NCI-H2227 treated with DMSO at 0.1 percent for 48 hours (cell line): ENCODE measurements at regions not wholly inside any gene's neighbourhood (a gene's known extent, or its start where the extent isn't known, plus 50 kb on each side); places are given as distances from the start of the nearest gene placed in this dataset.
A peak's percentile ranks its signal among the peaks of the same experiment; 100 is the strongest.
"Not testable (repeated sequence)": the region's sequence is repeated elsewhere in the genome, so short reads cannot be mapped to it uniquely, and the experiment has no call there.

Source experiments
- DNase-seq: peaks from one replicate; lab custom pipeline; 2025; lab: John Stamatoyannopoulos, UW

DNA sequence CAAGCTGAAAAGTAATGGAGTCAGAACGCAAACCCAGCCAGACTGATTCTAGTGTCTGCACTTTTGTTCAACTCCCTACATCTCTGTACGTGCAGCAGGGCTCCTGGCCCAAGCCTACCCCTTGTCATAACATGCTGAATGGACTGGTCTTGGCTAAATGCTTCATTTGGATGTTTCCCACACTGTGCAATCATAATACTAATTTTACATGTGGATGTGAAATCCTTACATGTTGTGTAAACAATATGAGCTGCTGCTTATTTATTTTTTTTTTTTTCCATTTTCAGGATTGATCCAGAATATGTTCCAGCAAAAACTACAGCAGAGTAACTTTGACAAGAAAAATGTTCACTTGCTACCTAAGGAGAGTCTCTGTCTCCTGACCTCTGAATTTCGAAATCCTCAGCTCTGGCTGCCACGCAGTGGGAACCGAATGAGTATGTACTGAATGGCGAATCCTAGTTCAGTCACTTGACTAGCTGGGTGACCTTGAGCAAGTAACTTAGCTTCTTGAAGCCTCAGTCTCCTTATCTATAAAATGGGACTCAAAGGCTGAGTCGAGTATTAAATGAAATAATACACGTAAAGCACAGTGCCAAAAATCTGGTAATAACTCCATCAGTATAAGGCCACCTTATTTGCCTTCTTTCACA, 133.4 kb downstream of the EHF start:
- no peak for DNase-seq

DNA sequence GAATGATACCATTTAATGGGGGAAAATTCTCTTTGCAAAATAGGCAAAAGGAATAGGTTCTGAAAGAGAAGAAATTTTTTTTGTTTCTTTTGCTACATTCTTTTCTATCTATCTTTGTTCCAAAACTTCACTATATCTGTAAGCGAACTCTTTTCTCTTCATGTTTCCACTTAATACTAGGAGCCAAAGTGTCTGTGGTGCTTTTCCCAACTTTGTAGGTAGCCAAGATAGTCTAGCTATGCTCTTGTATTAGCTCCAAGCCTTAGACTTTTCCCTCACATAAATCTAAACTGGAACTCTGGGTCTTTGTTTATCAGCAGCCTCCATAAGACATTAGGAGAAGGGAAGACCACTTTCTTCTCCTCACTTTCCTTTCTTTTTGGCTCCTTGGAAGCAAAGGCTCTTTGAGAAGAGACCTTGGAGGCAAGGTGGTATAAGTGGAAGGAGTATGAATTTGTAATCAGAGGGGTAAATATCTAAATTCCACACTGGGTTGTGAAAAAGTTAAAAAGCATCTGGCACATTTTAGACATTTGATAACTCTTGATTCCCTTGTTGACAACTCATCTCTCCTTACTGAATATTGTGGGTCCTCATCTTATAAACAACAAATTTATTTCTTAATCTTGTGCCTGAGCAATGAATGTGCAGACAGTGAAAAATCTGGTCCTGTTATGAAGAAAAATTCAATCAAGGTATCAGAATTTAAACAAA, 130.0 kb downstream of the EHF start:
- no peak for DNase-seq

DNA sequence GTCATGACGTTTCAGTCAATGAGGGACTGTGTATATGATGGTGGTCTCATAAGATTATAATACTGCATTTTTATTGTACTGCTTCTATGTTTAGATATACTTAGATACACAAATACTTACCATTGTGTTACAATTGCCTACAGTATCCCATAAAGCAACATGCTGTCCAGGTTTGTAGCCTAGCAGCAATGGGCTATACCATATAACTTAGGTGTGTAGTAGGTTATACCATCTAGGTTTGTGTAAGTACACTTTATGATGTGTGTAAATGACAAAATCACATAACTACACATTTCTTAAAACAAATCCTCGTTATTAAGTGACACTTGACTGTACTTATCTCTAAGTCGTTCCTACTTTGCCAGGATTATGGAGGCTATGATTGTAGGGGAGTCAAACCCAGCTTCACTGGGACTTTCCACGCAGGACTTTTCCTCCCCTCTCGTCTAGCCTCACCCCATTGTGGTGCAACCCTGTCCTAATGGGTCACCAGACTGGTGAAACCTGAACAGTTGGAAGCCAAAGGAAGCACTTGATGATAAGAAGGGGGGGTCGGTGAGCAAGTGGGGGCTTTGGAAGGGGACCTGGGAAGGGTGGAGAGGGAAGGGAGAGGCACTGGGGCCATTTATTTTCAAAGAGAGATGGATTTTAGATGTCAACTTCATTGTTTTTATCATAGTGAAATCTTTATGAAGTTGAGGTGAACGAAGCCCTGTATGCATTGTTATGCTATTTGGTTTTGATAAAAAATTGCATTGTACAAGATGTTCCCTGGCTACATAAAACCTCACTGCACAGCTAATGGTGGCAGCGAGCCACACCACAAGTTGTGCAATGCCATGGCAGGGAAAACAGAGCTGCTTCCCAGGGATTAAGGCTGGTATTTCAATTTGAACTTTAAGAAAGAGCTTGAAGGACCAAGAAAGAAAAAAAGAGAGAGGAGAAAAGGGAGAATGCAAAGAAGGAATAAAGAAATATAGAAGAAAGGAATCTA, 129.1 kb downstream of the EHF start:
- DNase-seq, result no peak

DNA sequence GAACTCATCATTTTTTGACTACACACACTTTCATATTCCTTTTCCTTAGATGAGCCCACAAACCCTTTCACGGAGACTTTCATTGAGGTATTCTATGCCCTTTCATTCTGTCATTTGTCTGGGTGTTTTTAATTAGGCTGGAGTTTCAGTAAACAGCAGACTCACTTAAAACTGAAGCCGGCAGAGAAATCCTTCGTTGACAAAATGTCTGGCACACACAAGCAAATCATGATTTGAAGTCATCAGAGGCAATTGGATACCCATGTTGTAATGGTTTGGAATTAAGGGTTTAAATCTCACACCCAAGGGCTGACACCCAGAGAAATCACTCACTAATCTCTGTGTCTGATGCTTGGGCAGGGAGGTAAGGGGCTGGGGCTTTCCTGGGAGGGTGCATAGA, 127.1 kb downstream of the EHF start:
- no peak for DNase-seq

DNA sequence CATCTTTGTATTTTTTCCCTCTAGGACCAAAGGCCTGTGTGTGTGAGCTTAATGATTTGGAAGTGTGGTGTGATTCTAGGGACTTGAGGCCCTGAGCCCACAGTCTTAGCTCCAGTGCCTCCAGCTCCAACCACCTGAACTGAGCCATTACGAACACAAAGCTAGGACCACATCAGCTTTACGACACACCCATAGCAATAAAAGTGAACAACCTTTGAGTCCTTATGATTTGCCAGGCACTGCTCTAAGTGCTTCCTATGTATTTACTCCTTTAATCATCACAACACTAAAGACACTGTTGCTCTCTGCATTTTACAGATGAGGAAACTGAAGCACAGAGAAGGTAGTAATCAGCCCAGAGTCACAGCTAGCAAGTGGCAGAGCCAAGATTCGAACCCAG, 126.4 kb downstream of the EHF start:
- DNase-seq, result no peak

DNA sequence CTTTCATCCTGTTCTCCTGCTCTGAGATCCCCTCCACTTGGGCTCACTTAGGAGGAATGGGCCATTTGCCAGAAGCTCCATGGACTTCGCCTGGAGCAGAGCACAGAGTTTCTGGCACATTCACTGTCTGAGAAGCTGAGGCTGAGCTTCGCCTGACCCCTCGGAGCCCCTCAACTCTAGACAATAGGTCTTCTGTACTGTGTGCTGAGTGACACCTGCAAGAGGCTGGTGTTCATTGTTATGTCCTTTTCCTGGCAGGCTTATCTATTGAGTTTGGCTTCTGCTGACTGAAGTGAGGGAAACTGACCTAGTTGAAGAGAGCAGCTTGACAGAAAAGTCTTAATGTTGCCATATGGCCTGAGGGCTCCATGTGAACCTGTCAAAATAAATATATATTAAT, 124.3 kb downstream of the EHF start:
- DNase-seq, result peak; percentile 69

DNA sequence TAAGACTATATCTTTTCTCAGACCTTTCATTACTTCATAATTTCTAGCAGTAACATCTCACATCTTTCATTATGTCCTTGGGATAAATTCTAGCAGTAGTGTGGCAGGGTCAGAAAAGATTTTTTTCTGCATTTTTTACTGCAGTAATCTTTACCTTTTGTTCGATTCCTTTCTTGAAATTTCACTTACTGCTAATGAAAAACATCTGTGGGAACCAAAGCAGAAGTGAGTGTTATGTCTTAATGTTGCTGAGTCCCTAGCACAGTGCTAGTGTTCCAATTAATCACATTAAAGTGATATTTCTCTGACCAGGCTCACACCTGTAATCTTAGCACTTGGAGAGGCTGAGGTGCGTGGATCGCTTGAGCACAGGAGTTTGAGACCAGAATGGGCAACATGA, 123.6 kb downstream of the EHF start:
- no peak for DNase-seq

DNA sequence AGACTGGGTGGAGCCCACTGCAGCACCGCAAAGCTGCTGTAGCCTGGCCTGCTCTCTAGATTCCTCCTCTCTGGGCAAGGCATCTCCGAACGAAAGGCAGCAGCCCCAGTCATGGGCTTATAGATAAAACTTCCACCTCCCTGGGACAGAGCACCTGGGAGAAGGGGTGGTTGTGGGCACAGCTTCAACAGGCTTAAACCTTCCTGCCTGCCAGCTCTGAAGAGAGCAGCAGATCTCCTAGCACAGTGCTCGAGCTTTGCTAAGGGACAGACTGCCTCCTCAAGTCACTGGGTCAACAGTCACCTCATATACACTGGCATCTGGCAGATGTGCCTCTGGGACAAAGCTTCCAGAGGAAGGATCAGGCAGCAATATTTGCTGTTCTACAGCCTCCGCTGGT, 117.3 kb downstream of the EHF start:
- DNase-seq, result no peak

DNA sequence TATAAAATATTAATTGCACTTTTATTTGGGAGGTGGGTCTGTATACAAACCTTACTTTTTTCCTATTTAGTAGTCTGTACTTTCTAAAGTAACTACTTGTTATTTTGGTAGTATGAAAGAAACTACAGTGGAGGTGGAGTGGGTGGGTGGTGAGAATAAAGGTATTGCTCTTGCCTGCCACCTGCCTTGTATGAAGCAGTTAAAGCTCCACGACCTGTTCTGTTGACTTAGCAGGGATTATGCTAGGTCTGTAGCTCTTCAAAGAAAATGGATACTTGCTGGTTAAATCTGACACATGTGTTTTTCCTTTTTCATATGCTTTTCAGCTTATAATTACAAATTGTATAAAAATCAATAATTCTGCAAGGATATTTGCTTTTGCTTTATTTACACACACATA, 111.9 kb downstream of the EHF start:
- peak; percentile 39 for DNase-seq

DNA sequence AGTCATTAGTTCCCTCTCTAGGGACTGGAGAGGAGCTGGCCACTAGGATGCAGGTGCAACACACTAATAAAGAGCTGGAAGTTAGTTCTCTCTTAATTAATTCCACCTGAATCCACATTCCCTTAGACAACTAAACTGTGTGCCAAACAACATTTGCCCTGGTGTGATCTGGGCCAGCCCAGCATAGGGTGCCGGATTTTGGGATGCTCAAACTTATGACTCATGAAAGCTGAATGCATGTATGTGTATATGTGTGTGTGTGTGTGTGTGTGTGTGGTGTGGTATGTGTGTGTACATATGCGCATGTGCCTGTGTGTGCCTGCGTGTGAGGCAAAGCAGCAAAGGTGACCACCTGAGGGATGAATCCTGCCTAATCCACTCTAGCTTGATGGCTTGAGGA, 110.7 kb downstream of the EHF start:
- DNase-seq, result no peak

DNA sequence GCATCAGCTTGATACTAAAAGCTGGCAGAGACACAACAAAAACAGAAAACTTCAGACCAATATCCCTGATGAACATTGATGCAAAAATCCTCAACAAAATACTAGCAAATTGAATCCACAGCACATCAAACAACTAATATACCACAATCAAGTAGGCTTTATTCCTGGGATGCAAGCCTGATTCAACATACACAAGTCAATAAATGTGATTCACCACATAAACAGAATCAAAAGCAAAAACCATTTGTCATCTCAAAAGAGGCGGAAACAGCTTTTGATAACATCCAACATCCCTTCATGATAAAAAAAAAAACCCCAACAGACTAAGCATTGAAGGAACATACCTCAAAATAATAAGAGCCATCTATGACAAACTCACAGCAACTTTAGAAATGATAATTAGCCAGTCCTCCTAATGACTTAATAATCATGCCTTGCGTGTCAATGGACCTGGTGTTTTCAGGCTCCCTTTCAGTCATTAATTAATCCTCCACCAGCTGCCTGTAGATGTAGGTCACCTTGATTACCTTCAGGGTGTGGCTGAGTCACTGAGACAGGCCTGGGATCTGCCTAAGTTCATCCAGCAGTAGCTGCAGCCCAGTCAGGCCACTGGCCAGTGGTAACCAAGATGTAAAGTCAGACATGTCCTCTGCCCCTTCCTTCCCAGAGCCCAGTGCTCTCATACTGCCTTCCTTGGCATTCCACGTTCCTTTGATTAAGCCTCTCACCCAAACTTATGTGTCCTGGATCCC, 109.8 kb downstream of the EHF start:
- no peak for DNase-seq

DNA sequence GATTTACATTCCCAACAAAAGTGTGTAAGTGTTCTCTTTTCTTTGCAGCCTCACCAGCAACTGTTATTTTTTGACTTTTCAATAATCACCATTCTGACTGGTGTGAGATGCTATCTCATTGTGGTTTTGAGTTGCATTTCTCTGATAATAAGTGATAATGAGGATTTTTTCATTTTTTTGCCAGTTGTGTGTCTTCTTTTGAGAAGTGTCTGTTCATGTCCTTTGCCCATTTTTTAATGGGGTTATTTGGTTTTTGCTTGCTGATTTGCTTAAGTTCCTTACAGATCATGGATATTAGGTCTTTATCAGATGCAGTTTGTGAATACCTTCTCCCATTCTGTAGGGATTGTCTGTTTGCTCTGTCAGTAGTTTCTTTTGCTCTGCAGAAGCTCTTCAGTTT, 107.7 kb downstream of the EHF start:
- no peak for DNase-seq

DNA sequence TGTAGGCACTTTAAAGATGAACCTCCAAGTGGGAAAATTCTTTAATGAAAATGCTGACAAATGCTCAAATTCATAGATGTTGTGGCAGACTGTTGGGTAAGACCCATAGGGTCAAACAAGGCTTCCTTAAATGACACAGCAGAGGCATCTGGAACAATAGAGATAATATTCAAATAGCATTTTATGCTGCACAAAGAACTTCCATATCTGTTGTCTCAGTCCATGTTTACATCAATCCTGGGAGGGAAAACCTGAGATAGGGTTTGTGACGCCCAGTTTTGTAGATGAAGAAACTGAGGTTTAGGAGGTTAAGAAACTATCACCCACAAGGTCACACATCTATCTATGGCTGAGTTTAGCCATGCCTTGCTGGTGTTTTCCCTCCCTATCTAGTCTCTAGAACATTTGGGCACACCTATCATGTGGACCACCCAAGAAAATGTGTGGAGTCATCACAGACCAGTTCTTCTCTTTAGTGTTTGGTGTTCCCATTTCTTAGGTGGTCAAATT, 106.4 kb downstream of the EHF start:
- no peak for DNase-seq

DNA sequence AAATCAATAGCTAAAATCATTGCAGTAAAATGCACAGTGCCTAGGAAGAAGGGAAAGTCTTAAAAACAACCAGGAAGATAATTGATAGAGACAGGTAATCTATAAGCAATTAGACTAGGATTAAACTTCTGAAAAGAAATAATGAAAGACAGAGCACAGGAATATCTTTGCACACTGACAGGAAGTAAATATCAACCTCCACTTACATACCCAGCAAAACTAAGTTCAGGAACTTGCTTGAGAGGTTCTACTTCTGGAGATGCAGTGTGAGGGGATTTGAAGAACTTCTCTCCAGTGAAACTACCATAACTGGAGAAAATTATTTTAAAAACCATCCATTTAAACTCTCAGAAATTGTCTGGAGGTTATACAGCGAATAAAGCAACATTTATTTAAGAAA, 104.1 kb downstream of the EHF start:
- DNase-seq, result no peak

DNA sequence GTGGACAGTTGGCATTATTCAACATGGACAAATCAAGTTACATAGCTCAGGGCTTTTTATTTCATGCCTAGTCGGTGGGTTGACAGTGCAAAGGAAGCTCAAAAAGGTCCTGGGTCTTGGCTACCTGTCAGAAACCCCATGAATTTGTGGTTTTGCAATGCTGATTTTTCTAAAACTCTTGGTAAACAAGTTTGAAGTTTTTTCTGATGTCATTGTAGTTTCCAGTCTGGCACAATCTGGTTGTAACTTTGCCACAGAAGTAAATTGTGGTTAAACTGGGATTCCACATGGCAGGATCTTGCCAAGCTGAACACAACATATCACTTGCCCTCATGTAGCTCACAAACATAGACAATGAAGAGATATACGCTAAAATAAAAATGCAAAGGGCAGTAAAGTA, 100.8 kb downstream of the EHF start:
- DNase-seq, result no peak

DNA sequence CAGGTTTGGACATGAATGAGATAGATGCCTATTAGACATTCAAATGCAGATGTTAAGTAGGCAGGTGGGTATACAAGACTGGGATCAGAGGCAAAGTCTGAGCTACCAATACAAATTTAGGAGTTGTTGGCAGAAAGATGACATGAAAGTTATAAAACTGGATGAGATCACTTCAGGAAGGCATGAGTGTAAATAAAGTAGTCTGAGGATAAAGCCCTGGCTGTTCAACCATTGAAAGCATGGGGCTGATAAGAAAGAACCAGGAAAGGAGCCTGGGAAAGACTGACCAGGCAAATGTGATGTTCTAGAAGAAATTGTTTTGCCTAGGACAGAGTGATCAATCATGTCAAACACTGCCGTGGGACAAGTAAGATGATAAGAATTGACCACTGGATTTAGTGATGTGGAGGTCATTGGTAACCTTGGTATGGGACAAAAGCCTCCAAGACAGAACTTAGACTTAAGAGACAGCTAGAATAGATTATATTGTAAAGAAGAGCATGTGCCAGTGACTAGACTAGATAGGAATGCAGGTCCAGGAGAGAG, 98.5 kb downstream of the EHF start:
- DNase-seq, result no peak

DNA sequence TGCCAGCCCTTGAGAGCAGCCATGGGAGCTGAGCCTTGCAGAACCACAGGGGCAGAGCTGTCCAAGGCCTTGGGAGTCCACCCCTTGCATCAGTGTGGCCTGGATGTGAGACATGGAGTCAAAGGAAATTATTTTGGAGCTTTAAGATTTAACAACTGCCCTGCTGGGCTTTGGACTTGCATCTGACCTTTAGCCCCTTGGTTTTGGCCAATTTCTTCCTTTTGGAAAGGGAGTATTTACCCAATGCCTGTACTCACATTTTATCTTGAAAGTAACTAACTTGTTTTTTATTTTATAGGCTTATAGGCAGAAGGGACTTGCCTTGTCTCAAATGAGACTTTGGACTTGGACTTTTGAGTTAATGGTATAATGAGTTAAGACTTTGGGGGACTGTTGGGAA, 92.7 kb downstream of the EHF start:
- not testable (repeated sequence) for DNase-seq
